SHP77 treated with DMSO at 0.1 percent for 48 hours (cell line): ENCODE measurements at regions not wholly inside any gene's neighbourhood (a gene's known extent, or its start where the extent isn't known, plus 50 kb on each side); places are given as distances from the start of the nearest gene placed in this dataset.
A peak's percentile ranks its signal among the peaks of the same experiment; 100 is the strongest.

Experiments used
- DNase-seq: peaks from one replicate; lab custom pipeline; 2025; lab: John Stamatoyannopoulos, UW

DNA sequence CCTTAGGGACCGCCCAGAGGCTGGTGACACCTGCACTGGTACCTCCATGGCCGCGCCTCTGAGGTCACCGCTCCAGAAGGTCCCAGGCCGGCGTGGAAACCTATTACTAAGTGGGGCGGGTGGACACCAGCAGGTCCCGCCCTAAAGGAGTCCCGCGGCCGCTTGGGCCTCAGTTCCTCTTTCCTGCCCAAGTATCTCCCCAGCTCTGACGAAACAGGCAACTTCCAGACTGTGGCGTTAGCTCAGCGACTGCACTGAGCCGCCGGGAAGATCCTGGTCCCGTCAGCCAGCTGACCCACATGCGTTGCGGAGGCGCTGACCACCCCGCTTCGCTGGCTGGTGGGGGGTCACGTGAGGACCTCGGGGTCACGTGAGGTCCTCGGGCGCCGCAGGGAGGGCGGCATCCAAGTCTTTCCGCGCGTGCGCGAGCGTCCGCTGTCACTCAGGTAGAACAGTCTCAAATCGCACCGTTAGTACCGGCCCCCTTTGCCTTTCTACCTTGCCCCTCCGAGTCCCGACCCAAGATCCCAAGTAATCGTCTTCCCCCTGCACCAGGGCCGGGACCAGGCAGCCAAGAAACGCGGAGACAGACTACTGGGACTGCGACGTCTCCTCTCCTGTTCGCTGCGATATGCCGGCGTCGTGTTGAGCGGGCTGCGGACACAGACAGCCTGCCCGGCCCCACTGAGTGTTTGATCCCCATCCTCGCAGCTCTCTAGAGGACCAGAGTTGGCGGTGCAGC lies 53.7 kb upstream of the KDM4C start:
- peak; percentile 28 for DNase-seq

DNA sequence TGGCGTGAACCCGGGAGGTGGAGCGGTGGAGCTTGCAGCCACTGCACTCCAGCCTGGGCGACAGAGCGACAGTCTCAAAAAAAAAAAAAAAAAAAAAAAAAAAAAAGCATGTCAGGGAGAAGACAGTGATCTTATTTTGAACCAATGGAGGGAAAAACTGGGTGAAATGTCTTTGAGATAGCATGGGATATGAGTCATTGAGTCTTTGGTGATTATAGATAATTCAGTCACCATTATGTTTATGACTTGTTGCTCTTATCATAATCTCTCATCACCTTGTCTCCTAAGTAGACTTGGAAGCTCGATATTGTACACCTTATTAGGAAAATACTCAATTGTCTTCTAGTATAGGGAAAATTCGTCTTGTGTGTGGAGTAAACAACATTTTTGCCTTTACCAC lies 55.1 kb upstream of the KDM4C start:
- no peak for DNase-seq

DNA sequence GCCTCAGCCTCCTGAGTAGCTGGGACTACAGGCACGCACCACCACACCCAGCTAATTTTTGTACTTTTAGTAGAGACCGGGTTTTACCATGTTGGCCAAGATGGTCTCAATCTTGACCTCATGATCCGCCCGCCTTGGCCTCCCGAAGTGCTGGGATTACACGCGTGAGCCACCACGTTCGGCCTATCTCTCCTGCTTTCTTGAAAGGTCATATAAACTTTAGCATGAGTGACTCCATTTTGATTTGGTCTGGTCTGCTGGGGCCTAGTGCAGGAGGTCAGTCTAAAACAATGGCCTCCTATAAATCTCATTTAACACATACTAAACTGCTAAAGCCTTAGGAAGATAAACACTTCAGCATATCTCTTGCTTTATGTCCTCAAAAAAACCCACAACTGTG lies 50.6 kb upstream of the GLDC start:
- no peak for DNase-seq

DNA sequence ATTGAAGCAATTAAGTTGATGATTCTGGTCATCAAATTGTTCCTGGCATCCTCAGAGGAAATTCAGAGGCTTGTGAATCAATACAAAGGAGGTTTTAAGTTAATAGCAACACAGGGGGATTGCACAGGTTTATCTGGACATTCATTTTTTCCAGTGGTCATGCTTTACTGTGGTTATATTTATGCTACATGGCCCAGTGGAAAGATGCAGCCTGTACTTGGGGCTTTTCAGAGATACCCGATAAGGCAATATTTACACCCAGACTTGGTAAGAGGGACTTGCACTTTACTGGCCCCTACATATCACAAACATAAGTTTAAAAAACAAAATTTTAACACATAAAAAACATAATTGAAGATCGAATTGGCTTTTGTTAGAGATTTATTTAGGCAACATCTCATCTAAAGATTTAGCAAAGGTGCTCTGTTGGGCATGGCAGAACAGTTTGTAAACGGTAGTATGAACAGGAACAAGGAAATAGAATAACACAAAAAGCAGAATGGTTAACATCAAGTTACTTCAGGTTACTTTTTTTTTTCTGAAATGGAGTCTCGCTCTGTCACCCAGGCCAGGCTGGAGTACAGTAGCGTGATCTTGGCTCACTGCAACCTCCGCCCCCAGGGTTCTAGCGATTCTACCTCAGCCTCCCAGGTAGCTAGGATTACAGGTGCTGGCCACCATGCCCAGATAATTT lies 49.7 kb upstream of the GLDC start:
- no peak for DNase-seq
